WERI-Rb-1 (cell line): ENCODE measurements at regions not wholly inside any gene's neighbourhood (a gene's known extent, or its start where the extent isn't known, plus 50 kb on each side); places are given as distances from the start of the nearest gene placed in this dataset.

Experiments used
- DNase-seq: peaks from one replicate; pipeline ENCODE4 v3.0.0-alpha.2; 2020
- H3K27ac ChIP-seq: fragments of 250-450 bp; sonication (Bioruptor Pico); 2 replicates; pipeline ENCODE4 v1.5.1; 2020; ENCODE audit warnings: mild to moderate bottlenecking, moderate library complexity
- H3K27me3 ChIP-seq: fragments of 250-450 bp; sonication (Bioruptor Pico); 2 replicates; pipeline ENCODE4 v1.5.1; 2021; ENCODE audit warnings: mild to moderate bottlenecking, low read depth, moderate library complexity; ENCODE audit not compliant: insufficient read depth, severe bottlenecking
- H3K36me3 ChIP-seq: fragments of 250-450 bp; sonication (Bioruptor Pico); 2 replicates; pipeline ENCODE4 v1.5.1; 2020; ENCODE audit warnings: mild to moderate bottlenecking, moderate library complexity
- H3K4me3 ChIP-seq: 2 replicates; pipeline ENCODE4 v1.5.1; 2011; ENCODE audit warnings: low read depth, mild to moderate bottlenecking, control low read depth, low read length
- H3K9me3 ChIP-seq: fragments of 250-450 bp; sonication (Bioruptor Pico); 2 replicates; pipeline ENCODE4 v1.5.1; 2021; ENCODE audit warnings: mild to moderate bottlenecking, moderate library complexity; ENCODE audit not compliant: severe bottlenecking
- TF ChIP-seq, protein P1 (sequence below): IDR thresholded peaks from 2 replicates; pipeline ENCODE4 v1.5.1; 2011; ENCODE audit warnings: low read depth, mild to moderate bottlenecking, control low read depth, inconsistent platforms, low read length

DNA sequence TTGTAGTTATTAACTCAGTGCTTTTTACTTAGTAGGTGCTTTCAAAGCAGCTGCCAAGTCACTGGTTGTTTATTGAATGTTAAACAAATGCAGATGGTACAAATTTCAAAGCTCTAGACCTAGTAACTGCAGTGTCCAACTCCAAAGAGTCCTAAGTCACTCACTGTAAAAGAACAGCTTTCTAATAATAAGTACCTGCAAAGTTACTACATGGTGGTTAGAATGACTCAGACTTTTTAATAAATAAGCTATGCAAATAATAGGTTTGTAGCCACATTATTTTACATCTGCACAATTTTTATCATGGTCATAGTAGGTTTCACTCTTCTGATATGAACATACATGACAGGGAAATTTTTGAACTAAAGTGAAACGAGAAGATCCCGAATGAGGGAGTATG, 1620.4 kb upstream of the CELF4 start:
- DNase-seq = no peak
- Histone ChIP-seq H3K27ac (no peak overlapping the region), H3K9me3 (no peaks in the 10 kb centered on the region), H3K4me3 (no peak overlapping the region), H3K27me3 (no peaks in the 10 kb centered on the region), H3K36me3 (no peaks in the 10 kb centered on the region)
- TF ChIP-seq, protein P1, sequence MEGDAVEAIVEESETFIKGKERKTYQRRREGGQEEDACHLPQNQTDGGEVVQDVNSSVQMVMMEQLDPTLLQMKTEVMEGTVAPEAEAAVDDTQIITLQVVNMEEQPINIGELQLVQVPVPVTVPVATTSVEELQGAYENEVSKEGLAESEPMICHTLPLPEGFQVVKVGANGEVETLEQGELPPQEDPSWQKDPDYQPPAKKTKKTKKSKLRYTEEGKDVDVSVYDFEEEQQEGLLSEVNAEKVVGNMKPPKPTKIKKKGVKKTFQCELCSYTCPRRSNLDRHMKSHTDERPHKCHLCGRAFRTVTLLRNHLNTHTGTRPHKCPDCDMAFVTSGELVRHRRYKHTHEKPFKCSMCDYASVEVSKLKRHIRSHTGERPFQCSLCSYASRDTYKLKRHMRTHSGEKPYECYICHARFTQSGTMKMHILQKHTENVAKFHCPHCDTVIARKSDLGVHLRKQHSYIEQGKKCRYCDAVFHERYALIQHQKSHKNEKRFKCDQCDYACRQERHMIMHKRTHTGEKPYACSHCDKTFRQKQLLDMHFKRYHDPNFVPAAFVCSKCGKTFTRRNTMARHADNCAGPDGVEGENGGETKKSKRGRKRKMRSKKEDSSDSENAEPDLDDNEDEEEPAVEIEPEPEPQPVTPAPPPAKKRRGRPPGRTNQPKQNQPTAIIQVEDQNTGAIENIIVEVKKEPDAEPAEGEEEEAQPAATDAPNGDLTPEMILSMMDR = no peak

GRCh38 chr18:39184176-39184575, 1618.6 kb upstream of the CELF4 start:
- H3K9me3 ChIP-seq = no peaks in the 10 kb centered on the region
- H3K4me3 ChIP-seq = no peak overlapping the region
- no peaks in the 10 kb centered on the region for H3K36me3 ChIP-seq
- no peaks in the 10 kb centered on the region for H3K27me3 ChIP-seq
- no peak overlapping the region for H3K27ac ChIP-seq
- TF ChIP-seq, protein P1 = no peak
- no peak for DNase-seq

GRCh38 chr18:39178166-39178565, 1612.6 kb upstream of the CELF4 start:
- no peak overlapping the region for H3K27ac ChIP-seq
- TF ChIP-seq, protein P1 = no peak
- no peak overlapping the region for H3K4me3 ChIP-seq
- no peaks in the 10 kb centered on the region for H3K27me3 ChIP-seq
- H3K36me3 ChIP-seq = no peaks in the 10 kb centered on the region
- no peaks in the 10 kb centered on the region for H3K9me3 ChIP-seq
- DNase-seq = no peak

DNA sequence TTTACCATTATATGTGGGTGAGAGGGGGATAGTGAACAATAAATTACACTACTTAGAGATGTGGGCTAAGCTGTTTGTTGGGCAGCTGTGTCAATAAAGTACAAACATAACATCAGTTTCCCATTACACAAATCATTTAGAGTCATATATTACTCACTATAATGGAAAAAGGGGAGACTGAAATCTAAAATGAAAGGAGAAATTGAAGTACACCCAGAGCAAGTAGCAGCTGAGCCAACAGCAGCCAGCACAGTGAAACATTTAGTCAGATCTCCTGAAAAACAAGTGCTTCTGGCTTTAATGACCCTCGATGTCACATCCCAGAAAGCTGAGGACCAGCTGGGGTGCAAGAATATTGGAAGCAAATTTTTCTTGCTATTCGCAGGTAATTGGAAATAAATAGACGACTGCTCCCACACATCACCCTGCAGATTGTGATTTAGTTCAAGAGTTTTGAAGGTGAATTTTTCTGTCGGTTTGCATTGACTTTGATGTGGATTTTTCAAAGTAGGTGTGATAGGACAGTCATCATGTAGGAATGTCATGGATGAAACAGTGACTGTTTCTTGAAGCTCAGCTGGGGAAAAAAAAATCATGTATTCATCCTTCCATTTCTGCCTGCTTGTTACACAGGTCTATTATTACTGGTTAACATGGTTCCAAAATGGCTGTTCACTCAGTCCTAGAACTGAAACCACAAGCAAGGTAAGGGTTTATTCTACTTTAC, 1607.3 kb upstream of the CELF4 start:
- TF ChIP-seq, protein P1 = no peak
- Histone ChIP-seq H3K9me3 (no peaks in the 10 kb centered on the region), H3K4me3 (no peak overlapping the region), H3K27ac (no peak overlapping the region), H3K27me3 (no peaks in the 10 kb centered on the region), H3K36me3 (no peaks in the 10 kb centered on the region)
- no peak for DNase-seq

GRCh38 chr18:39168723-39169122, 1603.1 kb upstream of the CELF4 start:
- no peak for DNase-seq

More at GRCh38 chr18:39168723-39169122, 1603.1 kb upstream of the CELF4 start:
- Histone ChIP-seq H3K36me3 (no peaks in the 10 kb centered on the region), H3K4me3 (no peak overlapping the region), H3K9me3 (no peaks in the 10 kb centered on the region), H3K27me3 (no peaks in the 10 kb centered on the region), H3K27ac (no peak overlapping the region)
- TF ChIP-seq, protein P1 = no peak
